HG03280 (cell line): ENCODE measurements at regions not wholly inside any gene's neighbourhood (a gene's known extent, or its start where the extent isn't known, plus 50 kb on each side); places are given as distances from the start of the nearest gene placed in this dataset.
"Not testable (repeated sequence)": the region's sequence is repeated elsewhere in the genome, so short reads cannot be mapped to it uniquely, and the experiment has no call there.

Experiments
- ATAC-seq: cut with Tn5 transposase; IDR thresholded peaks from one replicate; pipeline ENCODE4 v1.9.1; 2021; ENCODE audit warnings: mild to moderate bottlenecking, moderate library complexity; ENCODE audit not compliant: unreplicated experiment

DNA sequence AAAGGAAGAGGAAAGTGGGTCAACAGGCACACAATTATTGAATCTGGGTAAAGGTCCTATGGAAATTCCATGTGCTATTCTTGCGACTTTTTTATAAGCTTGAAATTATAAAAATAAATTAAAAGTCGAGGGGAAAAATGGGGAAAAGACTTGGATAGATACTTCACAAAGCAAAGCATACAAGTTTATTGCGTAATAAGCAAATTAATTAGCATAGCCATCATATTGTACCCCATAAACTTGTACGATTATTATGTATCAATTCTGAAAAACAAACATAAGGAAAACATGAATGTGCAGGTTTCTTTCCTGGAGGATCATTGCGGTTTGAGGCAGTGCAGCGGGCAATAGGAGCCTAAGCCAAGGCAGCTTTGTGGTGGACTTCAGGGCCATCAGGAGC lies 351.6 kb upstream of the NOX3 start:
- no peak for ATAC-seq

DNA sequence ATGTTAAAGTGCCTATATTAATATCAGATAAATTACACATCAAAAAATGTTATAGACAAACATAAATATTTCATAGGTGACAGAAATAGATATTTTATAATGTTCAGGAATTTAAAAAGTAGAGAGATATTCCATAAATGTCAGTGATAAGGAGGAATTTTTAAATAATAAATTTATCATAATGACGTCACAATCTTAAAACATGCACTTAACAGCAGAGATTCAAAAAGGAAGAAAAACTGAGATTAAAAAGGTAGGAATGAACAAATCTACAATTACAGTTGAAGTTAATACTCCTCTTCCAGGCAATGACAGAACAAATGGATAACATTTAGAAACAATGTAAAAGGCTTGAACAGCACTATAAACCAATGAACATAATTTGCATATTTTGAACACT lies 345.4 kb upstream of the NOX3 start:
- no peak for ATAC-seq

DNA sequence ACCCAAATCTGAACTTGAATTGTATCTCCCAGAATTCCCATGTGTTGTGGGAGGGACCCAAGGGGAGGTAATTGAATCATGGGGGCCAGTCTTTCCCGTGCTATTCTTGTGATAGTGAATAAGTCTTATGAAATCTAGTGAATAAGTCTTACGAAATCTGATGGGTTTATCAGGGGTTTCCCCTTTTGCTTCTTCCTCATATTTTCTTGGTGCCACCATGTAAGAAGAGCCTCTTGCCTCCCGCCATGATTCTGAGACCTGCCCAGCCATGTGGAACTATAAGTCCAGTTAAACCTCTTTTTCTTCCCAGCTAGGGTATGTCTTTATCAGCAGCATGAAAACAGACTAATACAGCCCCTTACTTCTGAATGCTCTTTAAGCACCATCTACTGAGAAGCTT lies 343.2 kb upstream of the NOX3 start:
- not testable (repeated sequence) for ATAC-seq

DNA sequence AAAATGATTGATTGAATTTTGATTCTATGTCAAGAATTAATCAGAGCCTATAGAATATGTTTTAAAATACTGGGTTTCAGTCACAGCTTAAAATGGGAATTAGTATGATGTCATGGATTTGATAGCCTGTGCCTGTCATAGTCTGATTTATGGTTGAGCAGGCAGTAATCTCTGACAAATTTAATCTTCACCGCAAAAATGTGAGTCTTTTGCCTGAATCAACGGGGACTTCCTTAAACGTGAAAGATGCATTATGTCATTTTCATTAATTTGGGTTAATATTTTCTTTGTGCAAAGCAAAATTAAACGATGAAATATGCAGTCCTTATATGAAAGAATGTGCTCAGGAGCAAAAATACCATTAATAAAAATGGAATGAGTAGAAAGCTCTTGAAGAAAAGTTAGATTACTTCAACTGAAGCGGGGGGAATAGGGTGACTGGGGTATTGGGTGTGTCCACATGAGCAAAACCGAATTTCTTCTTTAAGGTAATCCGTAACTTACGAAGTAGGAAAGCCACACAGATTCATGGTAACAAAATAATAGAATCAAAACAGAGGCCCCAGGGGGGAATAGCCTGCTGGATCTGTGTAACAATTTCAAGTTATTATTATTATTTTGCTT lies 339.6 kb upstream of the NOX3 start:
- ATAC-seq = no peak

DNA sequence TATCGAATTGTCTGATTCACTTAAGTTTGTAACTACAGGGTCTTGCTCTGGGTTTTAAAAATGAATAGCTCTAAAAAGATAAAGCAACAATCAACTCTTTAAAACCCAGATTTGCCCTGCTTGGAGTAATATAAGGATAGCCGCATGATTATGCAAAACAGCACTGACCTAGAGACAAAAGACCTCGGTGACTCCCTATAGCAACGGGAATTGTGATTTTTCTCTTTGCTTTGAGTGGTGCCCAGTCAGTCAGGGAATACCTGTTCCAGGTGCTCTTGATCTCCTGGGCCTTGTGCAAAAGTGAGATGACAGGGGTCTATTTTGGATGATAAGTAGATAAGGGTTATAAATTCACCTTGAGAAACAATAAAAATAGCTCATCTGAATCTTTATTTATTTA lies 336.3 kb upstream of the NOX3 start:
- no peak for ATAC-seq

DNA sequence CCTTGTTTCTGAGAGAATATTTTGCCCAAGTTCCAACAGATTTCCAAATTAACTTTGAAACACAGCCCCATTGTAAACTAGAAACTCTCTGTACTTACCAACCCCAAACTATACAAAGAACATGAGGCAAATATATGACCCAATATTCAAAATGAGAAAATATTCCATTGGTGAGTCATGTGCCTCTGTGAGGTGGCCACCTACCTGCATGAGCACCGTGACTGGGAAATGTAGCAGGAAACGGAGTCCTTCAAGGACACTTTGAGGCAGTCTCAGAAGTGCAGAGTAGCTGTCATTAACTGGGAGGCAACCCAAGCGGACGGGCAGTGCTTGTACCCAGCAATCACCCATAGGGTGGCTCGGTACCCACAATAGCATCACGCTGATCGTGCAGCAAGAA lies 335.5 kb upstream of the NOX3 start:
- ATAC-seq = no peak

DNA sequence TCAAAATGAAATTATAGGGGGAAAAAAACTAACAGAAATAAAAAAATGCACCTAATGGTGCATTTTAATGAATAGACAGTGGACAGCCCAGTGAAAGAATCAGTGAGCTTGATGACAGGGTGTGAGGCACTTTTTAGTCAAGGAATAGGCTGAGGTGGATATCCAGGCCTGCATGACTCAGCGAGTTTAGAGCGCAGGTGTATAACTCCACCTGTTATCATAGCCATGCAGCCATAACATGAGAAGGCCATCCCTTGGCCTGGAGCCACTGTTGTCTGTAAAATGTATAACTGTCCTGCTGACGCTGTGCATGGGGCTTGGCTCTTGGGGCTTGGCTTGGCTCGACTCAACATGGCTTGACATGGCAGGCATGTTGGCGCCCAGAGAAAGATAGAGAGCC lies 331.5 kb upstream of the NOX3 start:
- no peak for ATAC-seq

DNA sequence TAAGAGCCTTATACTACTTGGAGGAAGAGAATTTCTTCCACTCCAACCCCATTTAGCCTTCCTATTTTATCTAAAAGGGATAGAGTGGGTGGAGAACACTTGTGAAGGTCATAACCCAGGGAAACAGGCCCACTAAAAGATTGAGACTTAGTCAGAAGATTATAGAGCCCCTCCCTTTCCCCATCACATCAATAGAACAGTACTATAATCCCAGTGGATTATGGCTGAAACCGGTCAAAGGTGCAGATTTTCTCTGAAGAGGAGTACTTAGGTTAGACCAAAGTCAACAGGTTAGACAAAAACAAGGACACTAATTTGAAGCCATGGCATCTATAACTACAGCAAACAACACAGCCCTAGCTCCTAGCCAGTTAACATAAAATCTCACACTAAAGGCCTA lies 330.9 kb upstream of the NOX3 start:
- ATAC-seq = no peak

DNA sequence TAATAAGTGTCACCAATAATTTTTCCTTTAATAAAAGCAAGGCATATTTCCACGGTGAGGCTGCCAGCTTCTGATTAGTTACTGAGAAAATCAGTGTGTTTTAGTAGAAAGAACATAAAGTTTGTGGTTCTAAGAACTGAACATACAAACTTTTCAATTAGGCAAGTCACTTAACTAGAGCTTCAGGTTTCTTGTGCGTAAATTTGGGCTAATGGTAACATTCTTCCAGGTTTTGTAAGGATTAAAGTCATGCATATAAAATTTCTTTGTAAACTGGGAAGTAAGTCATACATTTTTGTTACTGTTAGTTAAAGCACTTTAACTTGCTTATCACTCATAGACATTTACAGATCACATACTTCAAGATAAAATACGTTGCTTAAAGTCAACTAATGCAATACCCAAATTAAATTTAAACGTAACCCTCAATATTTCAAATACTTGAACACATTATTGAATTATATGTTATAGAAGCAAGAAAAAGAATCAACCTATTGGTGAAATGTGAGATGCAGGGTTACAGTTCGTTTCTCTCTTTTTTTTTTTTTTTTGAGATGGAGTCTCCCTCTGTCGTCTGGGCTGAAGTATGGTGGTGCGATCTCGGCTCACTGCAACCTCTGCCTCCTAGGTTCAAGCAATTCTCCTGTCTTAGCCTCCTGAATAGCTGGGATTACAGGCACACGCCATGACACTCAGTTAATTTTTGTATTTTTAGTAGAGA lies 327.3 kb upstream of the NOX3 start:
- ATAC-seq = no peak

DNA sequence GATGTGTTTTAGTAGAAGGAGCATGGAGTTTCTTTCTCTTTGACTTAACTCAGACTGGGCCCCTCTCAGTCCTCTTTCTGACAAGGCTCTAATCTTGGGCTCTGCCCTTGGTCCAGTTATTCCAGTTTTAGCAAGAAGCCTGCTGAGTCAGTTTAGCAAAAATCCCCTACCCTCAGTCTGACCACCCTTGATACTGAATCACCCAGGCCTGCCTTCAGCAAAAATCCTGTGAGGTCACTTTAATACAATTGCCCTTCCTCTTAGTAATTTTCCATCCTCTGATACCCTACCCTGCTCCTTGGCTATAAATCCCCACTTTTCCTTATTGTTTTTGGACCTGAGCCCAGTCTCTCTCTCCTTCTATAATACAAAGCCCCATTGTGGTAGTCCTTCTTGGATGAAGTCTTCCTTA lies 326.7 kb upstream of the NOX3 start:
- no peak for ATAC-seq

DNA sequence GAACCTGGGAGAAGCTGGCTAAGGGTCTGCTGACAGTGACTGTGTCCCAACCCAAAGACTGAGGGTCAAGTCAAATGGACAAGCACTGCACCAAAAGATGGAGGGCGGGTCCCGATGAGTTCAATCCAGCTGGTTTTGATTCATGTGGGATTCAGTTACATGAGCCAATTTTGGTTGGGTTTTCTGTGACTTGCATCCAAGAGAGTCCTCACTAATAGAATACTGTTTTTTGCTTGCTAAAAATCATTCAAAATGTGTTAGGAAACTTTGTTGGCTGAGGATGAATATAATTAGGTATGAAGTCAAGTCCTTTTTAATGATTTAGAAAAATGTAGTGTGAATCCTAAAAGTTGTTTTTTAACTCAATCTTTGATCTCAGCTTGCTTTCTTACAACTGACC lies 323.8 kb upstream of the NOX3 start:
- ATAC-seq = no peak

DNA sequence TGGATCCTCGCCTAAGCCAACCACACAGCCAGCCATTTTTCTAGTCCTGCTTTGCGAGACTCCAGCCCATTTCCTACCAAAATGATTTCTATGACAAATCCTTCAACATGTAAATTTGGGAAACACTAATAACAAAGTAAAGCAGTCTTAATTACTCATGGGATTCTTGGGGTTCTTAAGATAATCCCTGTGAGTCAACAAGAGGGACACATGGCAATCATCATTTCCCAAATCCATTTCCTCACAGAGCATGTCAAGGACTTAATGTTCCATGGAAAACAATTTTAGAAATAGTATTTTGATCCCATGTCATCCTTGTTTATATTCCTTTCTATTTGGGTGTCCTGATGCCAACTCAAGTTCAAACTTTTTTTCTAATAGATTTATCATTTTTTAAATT lies 322.7 kb upstream of the NOX3 start:
- no peak for ATAC-seq

DNA sequence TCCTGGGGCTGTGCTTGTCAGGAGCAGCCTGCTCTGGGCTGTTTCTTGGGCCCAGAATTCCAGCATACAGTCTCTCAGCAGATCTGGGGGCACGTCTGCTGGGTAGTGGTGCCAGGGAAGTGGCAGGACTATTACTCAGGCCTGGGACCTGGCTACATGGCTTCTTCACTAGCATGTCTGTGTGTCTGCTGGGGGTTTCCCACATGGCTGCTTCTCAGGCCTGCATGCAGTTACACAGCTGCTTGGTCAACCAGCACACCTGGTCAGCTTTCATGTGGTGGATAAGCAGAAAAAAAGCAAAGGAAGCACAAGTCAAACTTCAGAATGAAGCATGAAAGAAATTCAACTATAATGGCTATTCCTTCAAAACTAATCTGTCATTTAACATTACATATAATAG lies 316.2 kb upstream of the NOX3 start:
- ATAC-seq = no peak

DNA sequence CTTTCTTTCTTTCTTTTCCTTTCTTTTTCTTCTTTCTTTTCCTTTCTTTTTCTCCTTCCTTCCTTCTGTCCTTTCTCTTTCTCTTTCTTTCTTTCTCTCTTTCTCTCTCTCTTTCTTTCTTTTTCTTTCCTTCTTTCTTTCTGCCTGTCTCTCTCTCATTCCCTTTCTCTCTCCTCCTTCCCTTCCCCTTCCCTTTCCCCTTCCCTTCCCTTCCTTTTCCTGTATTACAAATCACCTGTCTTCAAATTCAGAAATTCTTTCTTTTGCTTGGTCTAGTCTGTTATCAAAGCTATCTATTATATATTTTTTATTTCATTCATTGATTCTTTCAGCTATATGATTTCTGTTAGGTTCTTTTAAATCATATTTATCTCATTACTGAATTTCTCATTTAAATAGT lies 315.2 kb upstream of the NOX3 start:
- no peak for ATAC-seq

DNA sequence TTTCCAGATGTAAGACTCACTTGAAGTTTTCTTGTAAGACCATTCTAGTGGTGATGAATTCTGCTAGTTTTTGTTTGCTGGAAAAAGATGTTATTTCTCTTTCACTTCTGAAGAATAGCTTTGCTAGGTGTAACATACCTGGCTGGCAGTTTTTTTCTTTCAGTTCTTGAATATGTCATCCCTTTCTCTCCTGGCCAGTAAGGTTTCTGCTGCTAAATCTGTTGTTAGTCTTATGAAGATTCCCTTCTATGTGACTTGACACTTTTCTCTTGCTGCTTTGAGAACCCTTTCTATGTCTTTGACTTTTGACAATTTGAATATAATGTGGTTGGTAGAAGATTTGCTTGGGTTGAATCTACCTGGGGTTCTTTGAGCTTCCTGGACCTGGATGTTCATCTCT lies 314.7 kb upstream of the NOX3 start:
- ATAC-seq = no peak

DNA sequence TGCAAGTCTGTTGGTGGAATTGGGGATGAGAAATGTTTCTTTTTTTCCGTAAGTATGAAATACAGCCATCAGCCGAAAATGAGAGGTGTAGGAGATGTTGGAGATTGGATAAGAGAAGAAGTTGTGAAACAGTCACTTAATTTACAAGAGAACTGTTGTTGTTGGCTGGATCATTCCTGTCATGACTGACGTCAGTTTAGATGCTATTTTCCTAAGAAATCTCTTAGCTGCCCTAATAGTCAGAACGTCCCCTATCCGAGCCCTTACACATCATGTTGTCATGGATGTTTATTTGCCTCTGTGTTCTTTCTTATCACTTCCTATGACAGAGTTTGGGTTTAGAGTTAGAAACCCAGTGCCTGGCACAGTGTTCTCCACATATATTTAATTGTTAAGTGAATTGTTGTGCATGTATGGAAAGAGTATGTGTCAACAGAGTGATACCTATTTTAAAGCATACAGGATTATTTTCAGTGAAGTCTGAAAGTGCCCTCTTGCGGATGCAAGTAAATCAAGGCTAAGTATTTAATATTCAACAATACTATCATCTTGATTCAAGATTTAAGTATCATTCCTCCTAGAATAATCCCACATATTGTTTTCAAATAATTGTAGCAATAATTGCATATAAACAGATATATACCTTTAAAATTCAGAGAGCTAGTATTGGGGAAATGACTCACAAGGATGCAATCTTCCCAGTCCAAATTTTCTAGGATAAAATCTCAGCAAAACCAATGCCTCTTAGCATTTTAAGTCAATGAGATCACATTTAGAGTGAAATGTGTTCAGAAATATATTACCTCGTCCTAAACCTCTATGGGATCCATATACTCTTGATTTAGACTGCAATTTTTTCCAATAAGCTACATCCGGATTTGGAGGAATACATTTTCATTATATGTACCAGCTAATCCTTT lies 309.9 kb upstream of the NOX3 start:
- no peak for ATAC-seq

DNA sequence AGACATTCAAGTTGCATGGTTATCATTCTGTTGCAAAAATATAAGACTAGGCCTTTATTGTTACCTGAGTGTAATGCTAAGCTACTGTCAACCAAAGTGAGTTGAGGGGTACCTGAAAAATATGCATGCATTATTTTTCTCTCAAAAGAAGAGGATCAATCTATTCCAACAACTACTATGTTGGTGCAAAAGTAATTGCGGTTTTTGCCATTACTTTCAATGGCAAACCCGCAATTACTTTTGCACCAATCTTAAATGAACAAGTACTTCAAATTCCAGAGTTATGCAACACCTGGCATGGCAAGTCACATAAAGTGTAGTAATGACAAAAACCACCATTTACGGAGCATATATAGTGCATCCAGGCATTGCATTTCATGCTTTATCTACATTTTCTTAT lies 307.0 kb upstream of the NOX3 start:
- no peak for ATAC-seq

DNA sequence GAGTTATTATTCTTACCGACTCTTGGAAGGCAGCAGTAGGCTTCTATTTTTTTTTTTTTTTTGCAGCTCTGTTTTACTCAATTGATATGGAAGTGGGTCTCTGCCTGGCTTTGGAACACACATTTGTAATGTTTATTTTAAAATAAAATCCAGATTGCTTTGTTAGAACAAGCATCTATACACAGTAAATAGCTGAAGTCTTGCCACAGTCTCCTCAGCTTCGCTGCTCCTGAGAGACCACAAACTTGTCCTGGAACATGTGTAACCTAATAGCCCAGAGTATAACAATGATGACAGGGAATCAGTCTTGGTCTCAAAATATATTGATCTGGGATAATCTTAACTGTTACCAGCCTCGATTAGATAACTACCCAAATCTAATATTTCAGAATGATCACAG lies 299.8 kb upstream of the NOX3 start:
- no peak for ATAC-seq

DNA sequence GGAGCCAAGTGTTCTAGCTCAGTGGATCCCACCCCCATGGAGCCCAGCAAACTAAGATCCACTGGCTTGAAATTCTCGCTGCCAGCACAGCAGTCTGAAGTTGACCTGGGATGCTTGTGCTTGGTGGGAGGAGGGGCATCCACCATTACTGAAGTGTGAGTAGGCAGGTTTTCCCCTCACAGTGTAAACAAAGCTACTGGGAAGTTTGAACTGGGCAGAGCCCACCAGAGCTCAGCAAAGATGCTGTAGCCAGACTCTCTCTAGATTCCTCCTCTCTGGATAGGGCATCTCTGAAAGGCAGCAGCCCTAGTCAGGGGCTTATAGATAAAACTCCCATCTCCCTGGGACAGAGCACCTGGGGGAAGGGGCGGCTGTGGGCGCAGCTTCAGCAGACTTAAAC lies 293.1 kb upstream of the NOX3 start:
- not testable (repeated sequence) for ATAC-seq

DNA sequence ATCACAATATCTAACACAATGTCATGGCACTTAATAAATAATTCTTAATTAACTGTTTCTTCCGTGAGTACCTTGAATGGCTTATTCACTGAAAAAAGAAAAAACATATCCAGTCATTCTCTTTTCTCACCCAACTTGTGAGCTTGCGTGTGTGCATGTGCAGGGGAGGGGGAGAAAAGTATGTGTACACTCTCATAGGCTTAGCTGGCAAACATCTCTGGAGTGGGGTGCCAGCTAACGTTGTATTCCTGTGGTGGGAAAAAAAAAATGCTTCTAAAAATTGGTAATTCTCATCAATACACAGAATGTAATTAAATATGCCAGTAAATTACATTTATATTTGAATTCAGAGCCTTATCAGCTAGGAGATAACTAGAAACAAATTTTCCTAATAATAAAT lies 291.9 kb upstream of the NOX3 start:
- no peak for ATAC-seq

DNA sequence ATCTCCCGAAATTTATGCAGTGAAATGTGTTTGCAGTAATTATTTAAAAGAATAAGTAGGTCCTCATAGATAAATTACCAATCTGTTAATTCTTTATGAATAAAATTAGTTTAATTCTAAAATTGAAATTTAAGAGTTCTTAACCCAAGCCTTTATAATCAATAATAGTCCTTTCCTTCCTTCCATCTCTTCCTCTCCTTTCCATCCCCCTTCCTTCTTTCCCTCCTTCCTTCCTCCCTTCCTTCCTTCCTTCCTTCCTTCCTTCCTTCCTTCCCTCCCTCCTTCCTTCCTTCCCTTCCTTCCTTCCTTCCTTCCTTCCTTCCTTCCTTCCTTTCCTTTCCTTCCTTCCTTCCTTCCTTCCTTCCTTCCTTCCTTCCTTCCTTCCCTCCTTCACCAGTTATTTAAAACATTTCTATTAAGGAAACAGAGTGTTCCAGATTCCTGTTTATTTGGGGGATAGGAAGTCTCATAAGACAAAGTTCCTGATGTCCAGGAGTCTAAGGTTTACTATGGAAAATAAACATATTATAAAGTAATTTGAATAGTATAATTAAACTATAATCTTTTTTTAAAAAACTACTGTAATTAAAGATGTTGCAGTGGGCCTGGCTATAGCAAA lies 285.3 kb upstream of the NOX3 start:
- ATAC-seq = no peak
